Esophagus squamous epithelium (tissue), 5 donors: ENCODE measurements at regions not wholly inside any gene's neighbourhood (a gene's known extent, or its start where the extent isn't known, plus 50 kb on each side); places are given as distances from the start of the nearest gene placed in this dataset.

Experiments
- DNase-seq: peaks from one replicate; lab custom pipeline; 2025; lab: John Stamatoyannopoulos, UW
- H3K27ac ChIP-seq, 4 donors: fragments of 200-600 bp; sonication (generic); one replicate each; pipeline ENCODE4 v1.5.1; 2016 to 2019; ENCODE audit warnings: mild to moderate bottlenecking in 1 of 4
- H3K27me3 ChIP-seq, 4 donors: fragments of 200-600 bp; sonication (generic); 1 replicate in 3 of 4; 2 replicates in 1 of 4; pipeline versions ENCODE4 v1.5.1 to v1.6.0; 2017 to 2021; ENCODE audit warnings: antibody characterized with exemption in 1 of 4
- H3K36me3 ChIP-seq, 3 donors: fragments of 200-600 bp; sonication (generic); one replicate each; pipeline ENCODE4 v1.5.1; 2016 to 2019
- H3K4me1 ChIP-seq, 3 donors: fragments of 200-600 bp; sonication (generic); one replicate each; pipeline ENCODE4 v1.5.1; 2017 to 2019
- H3K4me3 ChIP-seq, 4 donors: fragments of 200-600 bp; sonication (generic); 1 replicate in 3 of 4; 2 replicates in 1 of 4; pipeline ENCODE4 v1.5.1; 2016 to 2019; ENCODE audit warnings: mild to moderate bottlenecking in 2 of 4, moderate library complexity in 1 of 4
- H3K9me3 ChIP-seq, 3 donors: fragments of 200-600 bp; sonication (generic); one replicate each; pipeline ENCODE4 v1.5.1; 2016 to 2019
- POLR2A ChIP-seq, 4 donors: fragments of 450-650 bp; IDR thresholded peaks; one replicate each; pipeline ENCODE4 v1.6.1; 2017; ENCODE audit warnings: antibody characterized with exemption in 4 of 4, mild to moderate bottlenecking in 4 of 4, moderate library complexity in 3 of 4
- WGBS, 2 donors: methylation state at CpG; one replicate each; pipeline ENCODE4 v1.1.5; 2018; 5-methylcytosine and 5-hydroxymethylcytosine counted together
- intact Hi-C: fragments of 100-400 bp; cut with DNase I; formaldehyde crosslinking; loops from one replicate; pipeline ENCODE4 v1.15.0; 2022
- TF ChIP-seq, protein P1 (sequence below), 6 experiments: fragments of 450-650 bp in 4 of 6; fragments of 200-600 bp in 2 of 6; sonication (generic) in 2 of 6; IDR thresholded peaks; one replicate each; pipeline ENCODE4 v1.5.1; 2016 to 2019; ENCODE audit warnings: antibody characterized with exemption in 6 of 6, mild to moderate bottlenecking in 4 of 6, moderate library complexity in 4 of 6
- donor health status: DM: yes; HTN: yes; CAD: no.

DNA sequence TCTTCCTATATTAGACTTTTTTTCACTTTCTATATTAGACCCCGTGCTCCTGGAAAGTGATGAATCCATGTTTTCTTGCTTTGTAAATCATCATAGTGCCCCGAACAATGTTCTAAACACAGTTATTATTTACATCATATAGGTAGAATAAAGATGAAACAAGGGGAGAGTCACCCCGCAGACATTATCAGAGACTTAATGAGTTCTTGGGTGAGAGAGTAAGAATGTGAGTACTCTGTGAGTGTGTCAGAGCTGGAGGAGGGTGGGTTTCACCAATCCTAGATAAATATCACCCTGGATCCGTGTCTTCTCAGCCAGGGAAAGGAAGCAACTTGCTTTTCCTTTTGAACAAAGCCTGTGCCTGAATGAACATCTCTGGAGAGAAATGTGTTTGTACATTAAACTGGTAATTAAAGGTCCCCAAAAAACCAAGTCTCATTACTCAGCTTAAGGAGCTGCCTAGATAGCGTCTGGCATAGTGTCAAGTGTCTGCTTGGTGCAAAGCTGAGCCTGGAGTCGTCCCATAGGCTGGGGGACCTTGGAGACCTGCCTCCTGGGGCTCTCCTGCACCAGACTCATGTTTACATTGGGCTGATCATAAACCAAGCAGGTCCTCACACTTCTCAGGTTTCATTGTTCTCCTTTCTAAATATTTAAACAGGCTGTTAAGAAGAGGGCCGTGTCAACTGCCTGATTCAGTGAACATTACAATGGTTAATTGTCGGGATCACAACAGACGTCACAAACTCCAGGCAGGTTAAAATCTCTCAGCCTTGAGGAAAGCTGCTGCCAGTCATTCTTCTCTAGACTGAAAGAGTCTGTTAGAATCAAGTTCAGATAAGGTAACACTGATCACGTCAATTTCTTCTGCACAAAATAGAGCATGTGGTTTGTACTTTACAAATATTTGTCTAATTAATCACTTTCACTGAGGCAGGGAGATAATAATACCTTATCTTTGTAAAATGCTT is 179.7 kb upstream of the MYLIP start:
- no peak overlapping the region for H3K4me3 ChIP-seq
- no peaks in the 10 kb centered on the region for H3K36me3 ChIP-seq
- WGBS, 2 donors, result 42 to 61% methylated on average over 10 of the region's 10 CpGs
- H3K27me3 ChIP-seq, result no peaks in the 10 kb centered on the region
- H3K4me1 ChIP-seq, result peaks cover 0 to 16% (median 0%) of the 10 kb centered on the region in 3 donors
- TF ChIP-seq, protein P1, sequence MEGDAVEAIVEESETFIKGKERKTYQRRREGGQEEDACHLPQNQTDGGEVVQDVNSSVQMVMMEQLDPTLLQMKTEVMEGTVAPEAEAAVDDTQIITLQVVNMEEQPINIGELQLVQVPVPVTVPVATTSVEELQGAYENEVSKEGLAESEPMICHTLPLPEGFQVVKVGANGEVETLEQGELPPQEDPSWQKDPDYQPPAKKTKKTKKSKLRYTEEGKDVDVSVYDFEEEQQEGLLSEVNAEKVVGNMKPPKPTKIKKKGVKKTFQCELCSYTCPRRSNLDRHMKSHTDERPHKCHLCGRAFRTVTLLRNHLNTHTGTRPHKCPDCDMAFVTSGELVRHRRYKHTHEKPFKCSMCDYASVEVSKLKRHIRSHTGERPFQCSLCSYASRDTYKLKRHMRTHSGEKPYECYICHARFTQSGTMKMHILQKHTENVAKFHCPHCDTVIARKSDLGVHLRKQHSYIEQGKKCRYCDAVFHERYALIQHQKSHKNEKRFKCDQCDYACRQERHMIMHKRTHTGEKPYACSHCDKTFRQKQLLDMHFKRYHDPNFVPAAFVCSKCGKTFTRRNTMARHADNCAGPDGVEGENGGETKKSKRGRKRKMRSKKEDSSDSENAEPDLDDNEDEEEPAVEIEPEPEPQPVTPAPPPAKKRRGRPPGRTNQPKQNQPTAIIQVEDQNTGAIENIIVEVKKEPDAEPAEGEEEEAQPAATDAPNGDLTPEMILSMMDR (IDR thresholded peaks at IDR 0.05), result no peak
- TF ChIP-seq POLR2A (IDR thresholded peaks at IDR 0.05), result no peak
- H3K9me3 ChIP-seq, result no peaks in the 10 kb centered on the region
- no peak overlapping the region for H3K27ac ChIP-seq
- DNase-seq, result no peak
- intact Hi-C loops, result no loop called here

DNA sequence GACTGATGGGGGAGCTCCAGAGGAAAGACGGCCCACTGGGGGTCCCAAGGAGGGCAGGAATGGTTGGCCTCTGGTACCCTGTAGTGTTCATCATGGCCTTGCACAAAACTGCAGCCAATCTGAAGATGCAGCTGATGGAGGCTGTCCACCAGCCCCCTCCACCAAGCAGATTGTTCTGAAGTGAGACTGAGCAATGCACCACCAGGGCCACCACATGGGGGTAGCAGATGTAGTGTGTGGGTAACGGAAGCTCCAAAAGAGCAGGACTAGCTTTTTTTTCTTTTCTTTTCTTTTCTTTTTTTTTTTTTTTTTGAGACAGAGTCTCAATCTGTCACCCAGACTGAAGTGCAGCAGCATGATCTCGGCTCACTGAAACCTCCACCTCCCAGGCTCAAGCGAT is 181.0 kb upstream of the MYLIP start:
- 88 to 92% methylated on average over 3 to 4 of the region's 4 CpGs for WGBS, 2 donors
- Histone ChIP-seq H3K36me3 (no peaks in the 10 kb centered on the region), H3K27ac (no peak overlapping the region), H3K4me3 (no peak overlapping the region), H3K9me3 (no peaks in the 10 kb centered on the region), H3K27me3 (no peaks in the 10 kb centered on the region), H3K4me1 (peaks cover 0 to 16% (median 0%) of the 10 kb centered on the region in 3 donors)
- intact Hi-C loops, result no loop called here
- no peak for DNase-seq
- TF ChIP-seq, protein P1 (IDR thresholded peaks at IDR 0.05), result no peak
- no peak for TF ChIP-seq POLR2A (IDR thresholded peaks at IDR 0.05)

DNA sequence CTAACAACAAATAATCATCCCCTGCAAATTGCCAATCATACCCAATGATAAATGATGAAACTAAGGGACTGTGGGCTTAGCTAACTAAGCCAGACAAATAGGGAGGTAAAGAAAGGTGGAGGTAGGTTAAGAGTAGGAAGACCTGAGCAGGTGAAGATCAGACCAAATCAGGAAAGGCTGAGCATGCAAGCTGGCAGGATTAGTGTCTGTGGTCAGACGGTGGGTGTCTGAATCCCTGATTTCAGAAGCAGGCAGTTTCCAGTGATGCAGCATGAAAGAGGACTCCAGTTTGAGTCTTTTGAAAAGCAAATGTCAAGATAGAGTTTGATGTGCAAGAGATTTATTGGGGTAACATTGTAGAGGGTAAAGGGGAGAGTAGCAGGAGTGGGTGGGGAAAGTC is 181.4 kb upstream of the MYLIP start:
- no peak overlapping the region for H3K4me3 ChIP-seq
- 79 to 88% methylated on average over 1 of the region's 1 CpG for WGBS, 2 donors
- H3K9me3 ChIP-seq, result no peaks in the 10 kb centered on the region
- H3K27ac ChIP-seq, result no peak overlapping the region
- no peaks in the 10 kb centered on the region for H3K36me3 ChIP-seq
- no peak for DNase-seq
- H3K27me3 ChIP-seq, result no peaks in the 10 kb centered on the region
- TF ChIP-seq, protein P1 (IDR thresholded peaks at IDR 0.05), result no peak
- TF ChIP-seq POLR2A (IDR thresholded peaks at IDR 0.05), result no peak
- peaks cover 0 to 16% (median 0%) of the 10 kb centered on the region in 3 donors for H3K4me1 ChIP-seq
- intact Hi-C loops, result no loop called here

DNA sequence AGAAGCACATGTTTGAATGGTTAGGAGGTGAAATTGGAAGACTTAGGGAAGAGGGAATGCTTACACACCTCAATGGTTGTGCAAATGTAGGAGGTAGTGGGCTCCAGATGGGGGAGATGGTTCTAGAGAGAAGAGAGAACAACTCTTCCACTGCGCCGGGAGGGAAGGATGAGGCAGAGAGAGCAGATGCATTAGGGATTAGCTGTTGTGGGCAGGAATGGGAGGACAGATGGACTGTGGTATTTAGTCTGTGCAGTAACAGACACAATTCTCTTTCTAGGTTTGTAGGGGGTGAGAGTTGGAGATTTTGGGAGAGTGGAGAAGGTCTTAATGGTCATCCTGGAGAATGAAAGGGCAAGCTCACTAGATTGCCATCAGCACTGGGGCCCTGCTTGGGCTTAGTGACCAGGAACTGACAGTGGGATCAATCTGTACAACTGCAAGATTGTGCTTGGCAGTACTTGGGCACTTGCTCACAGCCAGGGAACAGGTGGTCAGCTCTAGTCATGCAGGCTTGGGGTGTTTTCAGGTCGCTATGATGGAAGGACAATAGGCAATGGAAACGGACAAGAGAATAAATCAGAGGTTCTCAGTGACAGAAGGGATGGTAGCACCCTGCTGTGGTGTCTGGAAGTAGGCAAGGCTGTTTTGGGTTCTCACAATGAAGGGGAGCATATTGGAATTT is 182.0 kb upstream of the MYLIP start:
- Histone ChIP-seq H3K9me3 (no peaks in the 10 kb centered on the region), H3K27ac (no peak overlapping the region), H3K36me3 (no peaks in the 10 kb centered on the region), H3K4me1 (peaks cover 0 to 16% (median 0%) of the 10 kb centered on the region in 3 donors), H3K4me3 (no peak overlapping the region), H3K27me3 (no peaks in the 10 kb centered on the region)
- TF ChIP-seq, protein P1 (IDR thresholded peaks at IDR 0.05), result no peak
- no peak for TF ChIP-seq POLR2A (IDR thresholded peaks at IDR 0.05)
- intact Hi-C loops, result no loop called here
- WGBS, 2 donors, result 80 to 93% methylated on average over 4 of the region's 4 CpGs
- no peak for DNase-seq
